ENCODE measurements at regions not wholly inside any gene's neighbourhood (a gene's known extent, or its start where the extent isn't known, plus 50 kb on each side); places are given as distances from the start of the nearest gene placed in this dataset.
A peak's percentile ranks its signal among the peaks of the same experiment; 100 is the strongest.

- Histone ChIP-seq H3K36me3 (replicated peaks; ENCODE audit: insufficient read depth, low read depth) (no peaks in the 10 kb centered on the region), H4K20me1 (ENCODE audit: insufficient read depth, poor library complexity, severe bottlenecking) (no peaks in the 10 kb centered on the region), H2AFZ (peak overlapping the region; percentile 4)
Observed at GRCh38 chr13:82356667-82357410, 1525.4 kb downstream of the SLITRK1 start.

GRCh38 chr13:82344867-82345266 is 1537.4 kb downstream of the SLITRK1 start:
- DNase-seq (ENCODE audit: low spot score), result no peak
- 68% methylated on average over 1 of the region's 1 CpG for WGBS (ENCODE audit: low lambda C conversion rate, missing lambda C conversion rate)
- Histone ChIP-seq H3K9me2 (replicated peaks; ENCODE audit: insufficient read depth) (no peaks in the 10 kb centered on the region), H3K36me3 (replicated peaks; ENCODE audit: insufficient read depth, low read depth) (no peaks in the 10 kb centered on the region), H3K9me3 (ENCODE audit: low read depth) (no peaks in the 10 kb centered on the region), H3K4me1 (ENCODE audit: insufficient read depth) (no peaks in the 10 kb centered on the region), H3K4me2 (no peak overlapping the region), H3K27me3 (no peaks in the 10 kb centered on the region), H3K79me2 (no peaks in the 10 kb centered on the region), H3K27ac (no peak overlapping the region), H3K4me3 (no peak overlapping the region), H2AFZ (no peak overlapping the region), H4K20me1 (ENCODE audit: insufficient read depth, poor library complexity, severe bottlenecking) (no peaks in the 10 kb centered on the region)
- TF ChIP-seq, protein P1, sequence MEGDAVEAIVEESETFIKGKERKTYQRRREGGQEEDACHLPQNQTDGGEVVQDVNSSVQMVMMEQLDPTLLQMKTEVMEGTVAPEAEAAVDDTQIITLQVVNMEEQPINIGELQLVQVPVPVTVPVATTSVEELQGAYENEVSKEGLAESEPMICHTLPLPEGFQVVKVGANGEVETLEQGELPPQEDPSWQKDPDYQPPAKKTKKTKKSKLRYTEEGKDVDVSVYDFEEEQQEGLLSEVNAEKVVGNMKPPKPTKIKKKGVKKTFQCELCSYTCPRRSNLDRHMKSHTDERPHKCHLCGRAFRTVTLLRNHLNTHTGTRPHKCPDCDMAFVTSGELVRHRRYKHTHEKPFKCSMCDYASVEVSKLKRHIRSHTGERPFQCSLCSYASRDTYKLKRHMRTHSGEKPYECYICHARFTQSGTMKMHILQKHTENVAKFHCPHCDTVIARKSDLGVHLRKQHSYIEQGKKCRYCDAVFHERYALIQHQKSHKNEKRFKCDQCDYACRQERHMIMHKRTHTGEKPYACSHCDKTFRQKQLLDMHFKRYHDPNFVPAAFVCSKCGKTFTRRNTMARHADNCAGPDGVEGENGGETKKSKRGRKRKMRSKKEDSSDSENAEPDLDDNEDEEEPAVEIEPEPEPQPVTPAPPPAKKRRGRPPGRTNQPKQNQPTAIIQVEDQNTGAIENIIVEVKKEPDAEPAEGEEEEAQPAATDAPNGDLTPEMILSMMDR (IDR thresholded peaks at IDR 0.05; ENCODE audit: poor library complexity), result no peak
- no peak for TF ChIP-seq EZH2 (IDR thresholded peaks at IDR 0.05; ENCODE audit: borderline replicate concordance)
- TF ChIP-seq EZH2phosphoT487 (IDR thresholded peaks at IDR 0.05; ENCODE audit: low read depth, severe bottlenecking, unreplicated experiment), result no peak

More at GRCh38 chr13:82356667-82357410, 1525.4 kb downstream of the SLITRK1 start:
- Histone ChIP-seq H3K27ac (no peak overlapping the region), H3K9me2 (replicated peaks; ENCODE audit: insufficient read depth) (no peaks in the 10 kb centered on the region), H3K4me1 (ENCODE audit: insufficient read depth) (no peaks in the 10 kb centered on the region), H3K27me3 (no peaks in the 10 kb centered on the region), H3K79me2 (no peaks in the 10 kb centered on the region), H3K4me3 (no peak overlapping the region), H3K4me2 (no peak overlapping the region), H3K9me3 (ENCODE audit: low read depth) (no peaks in the 10 kb centered on the region)
- 57% methylated on average over 5 of the region's 5 CpGs for WGBS (ENCODE audit: low lambda C conversion rate, missing lambda C conversion rate)
- DNase-seq (ENCODE audit: low spot score), result no peak
- TF ChIP-seq, protein P1 (IDR thresholded peaks at IDR 0.05; ENCODE audit: poor library complexity), result peak; percentile 45
- TF ChIP-seq EZH2phosphoT487 (IDR thresholded peaks at IDR 0.05; ENCODE audit: low read depth, severe bottlenecking, unreplicated experiment) (no peak), EZH2 (IDR thresholded peaks at IDR 0.05; ENCODE audit: borderline replicate concordance) (no peak)

DNA sequence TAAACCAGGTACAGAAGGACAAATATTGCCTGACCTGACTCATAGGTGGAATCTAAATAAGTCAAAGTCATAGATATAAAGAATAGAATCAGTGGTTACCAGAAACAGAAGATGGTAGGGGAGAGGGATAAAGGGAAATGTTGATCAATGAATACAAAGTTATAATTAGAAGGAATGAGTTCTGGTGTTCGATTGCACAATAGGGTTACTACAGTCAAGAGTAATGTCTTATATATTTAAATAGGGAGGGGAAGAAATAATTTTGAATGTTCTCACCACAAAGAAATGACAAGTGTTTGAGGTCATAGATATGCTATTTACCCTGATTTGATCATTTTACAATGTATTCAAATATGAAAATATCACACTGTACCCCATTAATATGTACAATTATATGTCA is 1541.2 kb downstream of the SLITRK1 start:
- Histone ChIP-seq H3K36me3 (replicated peaks; ENCODE audit: insufficient read depth, low read depth) (no peaks in the 10 kb centered on the region), H3K4me2 (no peak overlapping the region), H3K27me3 (no peaks in the 10 kb centered on the region), H3K9me3 (ENCODE audit: low read depth) (no peaks in the 10 kb centered on the region), H3K4me1 (ENCODE audit: insufficient read depth) (no peaks in the 10 kb centered on the region), H3K27ac (no peak overlapping the region), H2AFZ (no peak overlapping the region), H3K4me3 (no peak overlapping the region), H3K79me2 (no peaks in the 10 kb centered on the region), H4K20me1 (ENCODE audit: insufficient read depth, poor library complexity, severe bottlenecking) (no peaks in the 10 kb centered on the region), H3K9me2 (replicated peaks; ENCODE audit: insufficient read depth) (no peaks in the 10 kb centered on the region)
- TF ChIP-seq, protein P1 (IDR thresholded peaks at IDR 0.05; ENCODE audit: poor library complexity), result no peak
- no peak for TF ChIP-seq EZH2phosphoT487 (IDR thresholded peaks at IDR 0.05; ENCODE audit: low read depth, severe bottlenecking, unreplicated experiment)
- no peak for TF ChIP-seq EZH2 (IDR thresholded peaks at IDR 0.05; ENCODE audit: borderline replicate concordance)
- no peak for DNase-seq (ENCODE audit: low spot score)
- 88% methylated on average over 1 of the region's 1 CpG for WGBS (ENCODE audit: low lambda C conversion rate, missing lambda C conversion rate)

Data from hepatocyte (in vitro differentiated cells).